K562 (cell line): ENCODE measurements at regions not wholly inside any gene's neighbourhood (a gene's known extent, or its start where the extent isn't known, plus 50 kb on each side); places are given as distances from the start of the nearest gene placed in this dataset.

Experiments
- CCAR2 ChIP-seq: fragments of 200-400 bp; formaldehyde crosslinking; IDR thresholded peaks from 2 replicates; pipeline ENCODE4 v1.6.1; 2017; ENCODE audit warnings: mild to moderate bottlenecking, low read depth, low read length
- CTCF ChIP-seq, 3 experiments: IDR thresholded peaks in 2 of 3; conservative IDR thresholded peaks in 1 of 3; 2 replicates each; pipeline ENCODE4 v1.5.1; 2011 to 2012; ENCODE audit warnings: low read length in 3 of 3, mild to moderate bottlenecking in 3 of 3, control low read depth in 2 of 3, improper control_type of control experiment in 1 of 3, inconsistent platforms in 1 of 3, low read depth in 1 of 3, mixed read lengths in 1 of 3, moderate library complexity in 1 of 3; ENCODE audit not compliant: insufficient read depth in 2 of 3
- EZH2 ChIP-seq: IDR thresholded peaks from 2 replicates; pipeline ENCODE4 v1.6.1; 2012; ENCODE audit warnings: low read depth, mild to moderate bottlenecking, inconsistent platforms, low read length, borderline replicate concordance
- HDGF ChIP-seq: fragments of 450-650 bp; IDR thresholded peaks from 2 replicates; pipeline ENCODE4 v1.6.1; 2016
- NFYB ChIP-seq: IDR thresholded peaks from 2 replicates; pipeline ENCODE4 v1.6.1; 2011; ENCODE audit warnings: mild to moderate bottlenecking, moderate library complexity; ENCODE audit not compliant: insufficient read length; ENCODE audit errors: extremely low read depth
- REST ChIP-seq, 2 experiments: fragments of 450-650 bp; formaldehyde crosslinking in 1 of 2; IDR thresholded peaks; 2 replicates each; pipeline versions ENCODE4 v1.4.0 to v1.6.1; 2014 to 2020; ENCODE audit warnings: mild to moderate bottlenecking in 2 of 2, borderline replicate concordance in 1 of 2, low read depth in 1 of 2
- TARDBP ChIP-seq: fragments of 450-650 bp; IDR thresholded peaks from 2 replicates; pipeline ENCODE4 v1.6.1; 2016
- ZNF253 ChIP-seq: fragments of 250-450 bp; sonication (Bioruptor Pico); conservative IDR thresholded peaks from 2 replicates; pipeline ENCODE4 v1.6.1; 2021; ENCODE audit warnings: mild to moderate bottlenecking
- ZNF354B ChIP-seq: fragments of 250-450 bp; sonication (Bioruptor Pico); IDR thresholded peaks from 2 replicates; pipeline ENCODE4 v1.4.0; 2020

- TF ChIP-seq ZNF253 (CRISPR knock-in tag) (no peak), REST (IDR thresholded peaks at IDR 0.05; ENCODE audit: borderline replicate concordance) (no peak), REST (CRISPR knock-in tag; IDR thresholded peaks at IDR 0.05; ENCODE audit: low read depth) (no peak), CCAR2 (no peak), ZNF354B (no peak), CTCF (IDR thresholded peaks at IDR 0.05 in 2 of 3, conservative IDR thresholded peaks at IDR 0.05 in 1 of 3; ENCODE audit: insufficient read depth in 2 of 3, low read depth in 1 of 3, low read length in 3 of 3) (no peak), EZH2 (no peak), HDGF (no peak), TARDBP (no peak), NFYB (no peak)
Measured at GRCh38 chr6:132868057-132868456, 53.7 kb downstream of the RPS12 start.
